KBM-7 (cell line): ENCODE measurements at regions not wholly inside any gene's neighbourhood (a gene's known extent, or its start where the extent isn't known, plus 50 kb on each side); places are given as distances from the start of the nearest gene placed in this dataset.

ENCODE experiments used
- DNase-seq: peaks from one replicate; pipeline ENCODE4 v3.0.0-alpha.2; 2015
- in situ Hi-C: fragments of 300-500 bp; cut with MboI; formaldehyde crosslinking; loops from 2 replicates; pipeline ENCODE4 v1.14.3; 2020; ENCODE audit warnings: low sequenced_read_pairs, low pct_unique_long_range_greater_than_20kb, mixed read lengths

DNA sequence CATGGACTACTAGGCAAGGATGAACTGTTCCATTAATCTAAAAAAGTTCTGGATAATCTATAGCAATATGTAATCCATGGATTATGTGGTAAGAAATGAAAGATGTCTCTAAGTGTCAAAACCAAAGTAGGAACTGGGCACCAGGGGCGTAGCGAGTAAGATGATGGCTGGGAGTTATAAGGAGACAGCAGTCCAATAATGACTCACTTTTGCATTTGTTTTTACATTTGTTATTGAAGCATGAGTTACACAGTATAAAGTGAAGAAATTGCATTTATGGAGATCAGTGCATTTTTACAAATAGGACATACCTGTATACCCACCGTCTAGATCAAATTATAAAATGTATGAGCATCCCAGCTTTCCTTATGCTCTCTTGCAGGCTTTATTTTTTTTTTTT is 878.5 kb upstream of the MAP3K7 start:
- DNase-seq, result no peak
- in situ Hi-C loops, result no loop called here

DNA sequence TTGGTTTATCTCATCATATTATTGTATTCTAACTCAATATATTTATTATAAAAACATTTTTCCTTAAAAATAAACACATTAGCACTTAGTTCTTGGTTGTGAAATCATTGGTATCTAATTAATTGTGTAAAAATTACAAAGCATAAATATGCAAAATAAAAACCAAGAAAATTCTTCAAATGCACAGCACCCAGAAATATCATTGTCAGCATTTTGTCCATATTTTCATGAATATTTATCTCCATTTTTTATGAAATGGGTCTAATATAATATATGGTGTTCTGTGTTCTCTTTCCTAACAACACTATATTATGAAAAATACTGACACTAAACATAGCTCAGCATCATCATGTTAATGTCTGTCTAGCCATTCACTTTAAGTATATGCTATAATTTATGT is 877.8 kb upstream of the MAP3K7 start:
- in situ Hi-C loops, result no loop called here
- DNase-seq, result no peak

DNA sequence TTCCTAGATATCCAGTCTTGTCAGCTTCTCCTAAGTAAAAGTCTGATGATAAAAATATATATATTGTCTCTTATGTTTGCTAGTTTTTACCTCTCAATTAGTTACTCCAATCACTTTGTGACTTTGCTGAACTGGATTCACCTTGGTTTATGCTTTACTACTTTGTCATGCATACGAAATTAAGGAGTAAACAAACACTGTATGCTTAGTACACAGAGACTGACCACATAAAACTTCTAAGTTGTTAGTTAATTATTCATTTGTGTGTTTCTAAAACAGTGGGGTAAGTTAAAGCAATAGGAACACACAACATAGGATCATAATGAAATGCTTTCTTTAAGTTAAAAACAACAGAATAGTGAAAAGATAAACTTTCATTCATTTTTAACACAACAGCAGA is 877.3 kb upstream of the MAP3K7 start:
- DNase-seq, result no peak
- in situ Hi-C loops, result no loop called here

DNA sequence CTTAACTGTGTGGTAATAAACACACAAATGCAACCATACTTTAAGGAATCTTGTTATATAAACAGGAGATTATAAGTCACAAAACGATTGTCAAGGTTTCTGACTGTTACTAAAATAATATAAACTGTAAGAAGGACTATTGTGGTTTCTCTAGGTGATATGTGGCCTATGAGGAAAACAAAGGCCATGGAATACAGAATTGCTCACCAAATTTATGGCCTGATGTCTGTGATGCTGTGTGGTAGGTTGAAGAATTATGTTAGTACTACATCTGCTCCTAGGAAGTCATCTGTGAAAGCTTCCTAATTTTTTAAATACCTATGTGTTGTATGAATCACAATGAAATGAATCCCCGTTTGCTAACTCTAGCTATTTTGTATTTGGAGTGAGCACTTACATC is 875.4 kb upstream of the MAP3K7 start:
- no peak for DNase-seq

DNA sequence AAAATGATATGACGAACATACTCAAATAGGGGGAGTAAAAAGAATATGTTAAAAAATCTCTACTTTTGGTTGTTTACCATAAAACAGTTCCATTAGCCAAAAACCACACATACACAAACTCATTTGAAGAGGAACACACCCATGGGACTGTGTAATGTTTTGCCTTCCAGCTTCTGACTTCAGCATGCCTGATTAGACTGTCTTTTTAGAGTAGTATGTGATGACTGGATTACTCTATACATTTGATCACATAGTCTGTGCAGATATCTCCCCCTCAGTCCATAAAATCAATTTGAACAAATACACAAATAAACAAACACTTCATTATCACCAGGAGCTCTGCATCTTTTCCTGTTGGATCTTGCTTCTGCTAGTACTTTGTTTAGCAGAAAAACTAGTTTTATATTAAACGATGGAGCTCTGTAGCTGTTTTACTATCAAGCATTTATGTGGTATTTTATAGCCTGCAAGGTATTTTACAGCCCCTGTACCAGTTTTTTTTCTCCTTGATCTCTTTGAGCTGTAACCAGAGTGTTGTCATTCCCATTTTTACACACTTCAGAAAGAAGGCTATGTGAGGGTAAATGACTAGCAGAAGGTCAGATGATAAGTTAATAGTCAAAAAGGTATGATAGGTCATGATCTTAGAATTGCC is 866.5 kb upstream of the MAP3K7 start:
- in situ Hi-C loops, result no loop called here
- no peak for DNase-seq

More for the DNA sequence above, 875.4 kb upstream of the MAP3K7 start:
- in situ Hi-C loops, result no loop called here

DNA sequence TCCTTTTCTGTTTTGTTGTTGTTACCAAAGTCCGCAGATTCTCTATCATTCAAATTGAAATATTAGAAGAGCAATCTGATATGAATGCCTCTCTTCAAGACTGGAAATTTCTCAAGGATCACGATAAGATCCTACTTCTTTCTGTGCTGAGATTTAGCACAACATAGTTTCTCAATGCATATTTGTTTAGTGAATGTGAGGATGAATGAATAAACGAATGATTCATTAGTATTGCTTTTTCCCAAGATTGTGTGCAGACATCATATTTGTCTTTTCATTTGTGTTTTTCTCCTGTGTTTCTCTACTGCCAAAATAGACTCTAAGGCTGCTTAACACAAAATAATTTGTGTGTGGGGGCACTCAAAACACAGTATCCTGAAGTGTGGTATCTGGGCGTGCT is 862.7 kb upstream of the MAP3K7 start:
- no peak for DNase-seq
- in situ Hi-C loops, result no loop called here

DNA sequence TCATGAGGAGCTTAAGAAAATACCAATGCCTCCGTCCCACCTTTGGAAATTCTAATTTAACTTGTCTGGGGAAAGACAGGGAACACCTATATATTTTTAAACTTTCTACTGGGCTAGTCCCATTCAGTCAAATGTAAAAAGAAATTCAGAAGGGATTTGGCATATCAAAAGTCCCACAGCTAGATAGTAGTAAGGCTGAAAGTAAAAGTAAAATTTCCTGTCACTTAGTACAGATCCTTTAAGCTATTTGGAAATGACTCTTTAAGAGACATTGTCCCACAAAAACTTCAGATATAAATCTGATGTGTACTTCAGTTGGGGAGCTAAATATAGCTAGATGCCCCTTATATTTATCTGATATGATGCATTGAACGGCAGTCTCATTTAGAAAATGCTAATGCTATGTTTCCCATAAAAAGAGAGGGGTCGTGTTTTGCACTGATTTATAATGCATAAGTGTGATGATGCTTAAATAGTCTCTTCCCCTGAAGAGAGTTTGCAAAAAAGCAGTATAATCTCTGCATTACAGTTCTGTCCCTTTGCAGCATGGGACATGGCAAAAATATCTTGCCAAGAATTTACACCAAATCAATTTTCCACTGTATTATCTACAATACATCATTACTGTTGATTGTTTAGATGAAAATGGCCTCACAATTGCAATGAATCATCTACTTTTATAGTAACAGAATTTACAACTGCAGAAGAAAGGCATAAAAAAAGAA is 860.8 kb upstream of the MAP3K7 start:
- in situ Hi-C loops, result no loop called here
- DNase-seq, result no peak

DNA sequence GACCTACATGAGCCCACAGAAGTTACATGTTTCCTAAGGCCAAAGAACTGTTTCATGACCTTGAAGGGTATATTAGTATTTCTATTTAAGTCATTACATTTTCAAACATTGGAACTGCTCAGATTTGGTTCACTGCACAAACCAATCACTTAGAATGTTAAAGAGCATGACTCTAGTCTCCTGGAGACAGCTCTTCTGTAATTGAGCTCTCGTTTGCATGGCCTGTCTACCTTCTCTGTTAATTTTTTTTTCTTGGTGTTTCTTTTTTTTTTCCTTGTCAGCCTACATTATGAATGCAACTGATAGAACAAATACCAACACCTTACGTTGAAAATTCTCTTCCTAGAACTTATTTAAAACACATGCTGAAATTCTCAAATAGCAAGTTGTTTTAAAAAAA is 860.2 kb upstream of the MAP3K7 start:
- in situ Hi-C loops, result no loop called here
- DNase-seq, result no peak

DNA sequence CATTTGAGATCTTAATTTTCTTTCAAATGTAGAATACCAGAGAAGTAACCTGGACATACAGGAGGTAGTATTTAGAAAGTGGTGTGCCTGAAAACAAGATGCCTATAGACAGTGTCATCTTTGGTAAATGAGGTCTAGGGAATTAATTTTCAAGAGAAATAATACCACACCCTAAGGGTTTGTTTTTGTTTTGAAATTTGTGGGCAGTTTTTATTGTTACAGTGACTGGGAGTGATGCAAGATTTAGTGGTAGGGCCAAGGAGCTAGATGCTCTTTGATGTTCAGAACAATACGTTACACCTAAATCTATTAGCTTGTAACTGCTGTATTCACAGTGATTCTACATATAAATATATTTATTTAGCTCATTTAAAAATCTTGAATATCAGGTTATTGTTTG is 856.5 kb upstream of the MAP3K7 start:
- DNase-seq, result no peak
- in situ Hi-C loops, result no loop called here

DNA sequence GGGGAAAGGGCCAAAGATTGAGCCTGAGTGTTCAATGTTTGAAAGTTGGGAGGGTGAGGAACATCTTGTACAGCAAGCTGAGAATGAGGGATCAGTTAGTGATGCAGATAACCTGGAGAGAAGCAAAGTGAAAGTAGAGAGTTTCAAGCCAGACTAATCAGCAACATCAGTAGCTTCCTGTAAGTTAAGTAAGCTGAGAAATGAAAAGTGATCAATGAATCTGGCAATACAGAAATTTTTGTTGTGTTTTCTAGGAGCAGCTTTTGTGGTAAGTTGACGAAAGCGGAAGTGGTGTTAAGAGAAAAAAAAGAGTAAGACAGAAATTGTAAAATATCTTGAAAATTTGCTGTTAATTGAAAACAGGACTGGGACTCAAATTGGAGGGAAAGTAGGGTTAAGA is 855.5 kb upstream of the MAP3K7 start:
- in situ Hi-C loops, result no loop called here

DNA sequence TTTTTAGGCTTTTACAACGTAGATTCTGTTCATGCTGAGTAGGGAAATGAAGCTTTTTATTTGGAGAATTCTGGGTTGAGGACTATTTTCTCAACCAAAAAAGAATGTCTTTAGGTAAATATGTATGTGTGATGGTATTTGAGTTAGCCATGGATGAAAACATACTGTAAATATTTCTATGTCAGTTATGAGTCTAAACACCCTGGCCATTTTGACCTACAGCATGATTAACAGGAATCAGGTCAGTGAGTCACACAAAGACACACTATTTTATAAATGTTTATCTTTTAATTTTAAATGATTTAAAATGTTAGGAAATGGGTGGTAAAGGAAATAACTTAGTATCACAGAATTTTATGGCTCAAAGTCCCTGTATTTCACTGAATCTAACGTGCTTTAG is 851.7 kb upstream of the MAP3K7 start:
- in situ Hi-C loops, result no loop called here
- DNase-seq, result no peak

More for the DNA sequence above, 855.5 kb upstream of the MAP3K7 start:
- no peak for DNase-seq

DNA sequence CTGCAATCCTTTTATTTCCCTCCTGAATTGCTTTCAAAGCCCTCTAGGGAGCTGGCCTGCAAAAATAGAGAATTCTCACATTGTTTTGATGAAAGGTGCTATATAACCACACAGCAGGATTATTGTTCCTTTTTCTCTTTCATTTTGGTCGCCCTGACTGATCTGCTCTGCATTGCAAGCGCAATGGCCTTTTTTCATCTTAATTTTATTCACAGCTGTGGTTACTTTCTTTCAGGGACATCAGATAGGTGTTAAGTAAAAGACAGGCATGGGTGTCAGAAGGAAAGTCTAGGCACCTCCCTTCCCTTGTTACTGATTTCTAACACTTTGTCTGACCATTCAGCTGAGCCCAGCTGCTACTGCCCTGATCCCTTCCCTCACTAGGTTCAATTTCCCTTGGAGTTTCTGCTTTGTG is 850.5 kb upstream of the MAP3K7 start:
- no peak for DNase-seq
- in situ Hi-C loops, result no loop called here

DNA sequence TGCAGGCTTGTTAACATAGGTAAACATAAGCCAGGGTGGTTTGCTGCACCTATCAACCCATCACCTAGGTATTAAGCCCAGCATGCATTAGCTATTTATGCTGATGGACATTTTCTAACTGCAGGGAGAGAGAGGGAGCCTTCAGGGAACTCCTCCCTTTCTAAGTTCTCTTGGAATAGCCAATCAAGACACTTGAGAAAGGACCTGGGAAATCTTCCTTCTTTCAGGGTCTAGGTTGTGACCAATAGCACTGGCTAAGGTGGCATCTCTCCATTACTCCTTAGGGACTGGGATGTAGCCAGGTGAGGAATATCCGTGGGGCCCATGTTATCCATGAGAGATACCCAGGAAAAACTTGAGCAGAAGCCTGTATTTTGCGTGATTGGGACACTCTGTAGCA is 849.6 kb upstream of the MAP3K7 start:
- in situ Hi-C loops, result no loop called here
- no peak for DNase-seq

DNA sequence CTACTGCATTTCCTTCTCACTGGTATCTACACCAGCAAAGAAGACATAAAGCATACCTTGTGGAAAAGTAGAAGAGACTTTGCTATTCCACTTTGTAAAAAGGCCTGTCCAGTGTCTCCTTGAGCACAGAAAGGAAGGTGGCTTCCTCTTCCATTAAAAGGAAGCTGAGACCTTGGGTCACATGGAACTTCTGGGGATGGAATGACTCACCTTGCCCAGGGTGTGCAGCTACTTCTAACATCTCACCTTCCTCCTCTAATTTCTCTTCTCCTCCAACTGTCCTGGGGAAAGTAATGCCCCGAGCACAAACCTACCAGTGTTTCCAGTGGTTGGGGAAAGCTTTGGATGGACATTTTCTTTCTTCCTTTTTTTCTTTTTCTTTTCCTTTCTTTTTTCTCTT is 848.8 kb upstream of the MAP3K7 start:
- in situ Hi-C loops, result no loop called here
- no peak for DNase-seq

DNA sequence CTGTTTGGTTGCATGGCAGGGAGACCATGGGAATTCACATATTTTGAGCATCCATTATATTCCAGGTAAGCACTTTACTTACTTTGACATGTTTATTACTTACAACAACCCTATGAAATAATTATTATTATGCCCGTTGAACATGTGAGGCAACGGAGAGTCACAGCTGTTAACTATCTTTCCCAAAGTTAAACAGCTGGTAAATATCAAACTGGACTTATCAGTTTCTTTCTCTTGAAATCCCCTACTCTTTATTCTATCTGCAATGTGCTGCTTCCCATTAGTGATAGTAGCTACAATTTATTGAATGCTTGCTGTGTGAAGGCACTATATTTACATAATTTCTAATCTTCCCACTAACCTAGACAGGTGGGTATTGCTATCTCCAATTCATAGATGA is 847.7 kb upstream of the MAP3K7 start:
- in situ Hi-C loops, result no loop called here
- DNase-seq, result no peak

DNA sequence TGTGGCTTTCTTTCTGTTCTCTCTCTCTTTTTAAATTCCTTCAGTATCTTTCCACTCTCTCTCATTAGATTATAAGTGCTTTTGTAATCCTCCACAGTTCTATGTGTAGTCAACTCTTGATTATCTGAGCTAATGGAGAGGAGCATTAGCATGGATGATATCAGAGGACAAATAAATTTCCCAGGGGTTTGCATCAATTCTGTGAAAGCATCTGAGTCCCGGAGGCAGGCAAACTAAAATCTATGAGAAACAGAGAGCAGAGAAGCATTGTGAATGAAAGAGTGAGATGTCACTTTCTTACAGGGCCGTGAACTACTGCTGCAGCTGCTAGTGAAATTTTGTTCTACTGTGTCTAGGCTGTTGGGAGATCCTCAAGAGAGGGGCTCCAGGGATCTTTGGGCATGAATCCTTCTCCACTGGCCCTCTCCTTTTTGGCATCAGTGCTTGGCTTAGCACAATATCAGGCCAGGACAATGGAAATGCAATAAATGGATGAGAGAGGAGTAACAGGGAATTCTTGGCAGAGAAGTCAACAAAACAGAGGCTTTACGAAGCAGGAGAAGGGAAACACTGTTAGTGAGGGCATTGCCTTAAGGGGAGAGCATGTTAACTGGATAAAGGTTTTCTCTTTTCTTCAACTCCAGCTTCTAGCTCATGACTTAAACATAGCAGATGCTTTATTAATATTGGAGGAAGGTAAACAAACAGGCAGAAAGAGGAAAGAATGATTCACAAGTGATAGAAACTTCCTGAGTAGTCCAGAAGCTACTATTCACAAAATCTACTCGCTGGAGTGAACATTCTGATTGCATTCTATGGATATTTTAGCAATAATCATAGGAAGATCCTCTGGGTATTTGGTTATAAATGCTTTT is 847.0 kb upstream of the MAP3K7 start:
- no peak for DNase-seq
- in situ Hi-C loops, result no loop called here

DNA sequence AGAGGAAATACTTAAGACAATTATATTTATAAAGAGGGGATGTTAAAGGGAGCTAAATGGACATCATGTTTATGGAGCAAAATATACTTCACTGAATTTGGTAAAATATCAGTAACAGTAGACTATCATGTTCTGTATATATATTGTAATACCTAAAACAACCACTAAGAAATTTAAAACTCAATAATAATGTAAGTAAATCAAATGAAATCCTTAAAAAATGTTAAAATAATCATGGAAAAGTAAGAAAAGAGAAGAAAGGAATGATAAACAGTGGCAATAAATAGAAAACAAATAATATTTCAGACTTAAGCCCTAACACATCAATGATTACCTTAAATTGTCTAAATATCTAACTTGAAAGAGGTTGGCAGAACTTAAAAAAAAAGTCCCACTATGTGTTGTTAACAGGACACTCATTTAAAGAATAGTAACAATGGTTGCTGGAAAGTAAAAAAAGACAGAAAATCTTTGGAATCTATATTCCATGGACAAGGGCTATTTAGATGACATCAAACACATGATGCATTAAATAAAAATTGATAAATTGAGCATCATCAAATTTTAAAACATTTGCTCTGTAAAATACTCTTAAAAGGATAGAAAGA is 842.2 kb upstream of the MAP3K7 start:
- DNase-seq, result no peak
- in situ Hi-C loops, result no loop called here

DNA sequence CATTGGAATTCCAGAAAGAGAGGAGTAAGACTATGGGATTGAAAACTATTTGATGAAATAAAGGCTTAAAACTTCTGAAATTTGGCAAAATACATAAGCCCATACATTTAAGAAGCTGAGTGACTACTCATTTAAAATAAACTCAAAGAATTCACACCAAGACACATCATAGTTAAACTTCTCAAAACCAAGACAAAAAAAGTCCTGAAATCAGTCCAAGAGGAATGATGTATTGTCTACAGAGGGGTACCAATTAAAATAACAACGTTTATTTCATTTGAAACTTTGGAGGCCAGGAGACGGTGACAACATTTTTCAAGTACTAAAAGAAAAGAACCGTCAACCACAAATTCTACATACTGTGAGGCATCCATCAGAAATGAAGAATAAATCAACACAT is 841.4 kb upstream of the MAP3K7 start:
- DNase-seq, result no peak
- in situ Hi-C loops, result no loop called here

DNA sequence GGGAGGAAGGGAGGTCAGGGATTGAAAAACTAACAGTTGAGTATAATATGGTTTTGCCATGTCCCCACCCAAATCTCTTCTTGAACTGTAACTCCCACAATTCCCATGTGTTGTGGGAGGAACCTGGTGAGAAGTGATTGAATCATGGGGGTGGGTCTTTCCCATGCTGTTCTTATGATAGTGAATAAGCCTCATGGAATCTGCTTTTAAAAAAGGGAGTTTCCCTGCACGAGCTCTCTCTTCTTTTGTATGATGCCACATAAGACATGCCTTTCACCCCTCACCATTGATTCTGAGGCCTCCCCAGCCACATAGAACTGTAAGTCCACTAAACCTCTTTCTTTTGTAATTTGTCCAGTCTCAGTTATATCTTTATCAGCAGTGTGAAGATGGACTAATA is 833.4 kb upstream of the MAP3K7 start:
- no peak for DNase-seq
- in situ Hi-C loops, result no loop called here
